ENCODE measurements at regions not wholly inside any gene's neighbourhood (a gene's known extent, or its start where the extent isn't known, plus 50 kb on each side); places are given as distances from the start of the nearest gene placed in this dataset.

DNA sequence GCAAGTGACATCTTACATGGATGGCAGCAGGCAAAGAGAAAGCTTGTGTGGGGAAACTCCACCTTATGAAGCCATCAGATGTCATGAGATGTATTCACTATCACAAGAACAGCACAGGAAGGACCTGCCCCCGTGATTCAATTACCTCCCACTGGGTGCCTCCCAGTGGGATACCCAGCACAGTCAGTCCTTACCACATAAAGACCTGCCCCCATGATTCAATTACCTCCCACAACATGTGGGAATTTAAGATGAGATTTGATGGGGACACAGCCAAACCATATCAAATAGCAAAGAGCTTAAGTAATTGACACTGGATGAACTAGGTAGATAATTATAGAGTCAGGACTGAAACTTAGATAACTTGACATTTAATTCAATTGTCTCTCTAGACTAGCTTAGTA lies 85.6 kb downstream of the SLIT2 start:
- no peak for TF ChIP-seq POLR2A (IDR thresholded peaks at IDR 0.05; ENCODE audit: extremely low read depth, insufficient read length)
- TF ChIP-seq, protein P1, sequence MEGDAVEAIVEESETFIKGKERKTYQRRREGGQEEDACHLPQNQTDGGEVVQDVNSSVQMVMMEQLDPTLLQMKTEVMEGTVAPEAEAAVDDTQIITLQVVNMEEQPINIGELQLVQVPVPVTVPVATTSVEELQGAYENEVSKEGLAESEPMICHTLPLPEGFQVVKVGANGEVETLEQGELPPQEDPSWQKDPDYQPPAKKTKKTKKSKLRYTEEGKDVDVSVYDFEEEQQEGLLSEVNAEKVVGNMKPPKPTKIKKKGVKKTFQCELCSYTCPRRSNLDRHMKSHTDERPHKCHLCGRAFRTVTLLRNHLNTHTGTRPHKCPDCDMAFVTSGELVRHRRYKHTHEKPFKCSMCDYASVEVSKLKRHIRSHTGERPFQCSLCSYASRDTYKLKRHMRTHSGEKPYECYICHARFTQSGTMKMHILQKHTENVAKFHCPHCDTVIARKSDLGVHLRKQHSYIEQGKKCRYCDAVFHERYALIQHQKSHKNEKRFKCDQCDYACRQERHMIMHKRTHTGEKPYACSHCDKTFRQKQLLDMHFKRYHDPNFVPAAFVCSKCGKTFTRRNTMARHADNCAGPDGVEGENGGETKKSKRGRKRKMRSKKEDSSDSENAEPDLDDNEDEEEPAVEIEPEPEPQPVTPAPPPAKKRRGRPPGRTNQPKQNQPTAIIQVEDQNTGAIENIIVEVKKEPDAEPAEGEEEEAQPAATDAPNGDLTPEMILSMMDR (IDR thresholded peaks at IDR 0.05; ENCODE audit: low read depth, low read length): no peak
- no peak for TF ChIP-seq MYC (IDR thresholded peaks at IDR 0.05; ENCODE audit: low read depth, low read length)
- TF ChIP-seq, protein P2, sequence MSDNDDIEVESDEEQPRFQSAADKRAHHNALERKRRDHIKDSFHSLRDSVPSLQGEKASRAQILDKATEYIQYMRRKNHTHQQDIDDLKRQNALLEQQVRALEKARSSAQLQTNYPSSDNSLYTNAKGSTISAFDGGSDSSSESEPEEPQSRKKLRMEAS (IDR thresholded peaks at IDR 0.05; ENCODE audit: low read depth, low read length): no peak
